ENCODE measurements at regions not wholly inside any gene's neighbourhood (a gene's known extent, or its start where the extent isn't known, plus 50 kb on each side); places are given as distances from the start of the nearest gene placed in this dataset.

- Histone ChIP-seq H3K27me3 (ENCODE audit: control insufficient read depth, insufficient read depth, low read length) (no peaks in the 10 kb centered on the region), H3K4me3 (ENCODE audit: low read depth, low read length) (no peak overlapping the region), H3K4me1 (ENCODE audit: control insufficient read depth, insufficient read depth, low read length, poor library complexity, severe bottlenecking) (no peaks in the 10 kb centered on the region), H3K36me3 (ENCODE audit: control insufficient read depth, insufficient read depth, low read length) (no peaks in the 10 kb centered on the region), H3K9me3 (ENCODE audit: control insufficient read depth in 2 of 2, low read length in 2 of 2) (peaks cover 5 to 6% of the 10 kb centered on the region in 2 experiments), H3K27ac (ENCODE audit: insufficient read depth, low read length, poor library complexity, severe bottlenecking) (no peak overlapping the region)
- ATAC-seq (ENCODE audit: low read depth in 2 of 2) (no peak), DNase-seq (no peak)
- H3K4me3 Mint-ChIP-seq: no peak overlapping the region
- peaks cover 1 to 23% (median 7%) of the 10 kb centered on the region in 7 donors for H3K9me3 Mint-ChIP-seq
- H3K27me3 Mint-ChIP-seq: no peaks in the 10 kb centered on the region
- H3K4me1 Mint-ChIP-seq: no peaks in the 10 kb centered on the region
- H3K36me3 Mint-ChIP-seq: no peaks in the 10 kb centered on the region
- H3K27ac Mint-ChIP-seq: no peak overlapping the region
These were observed 594.8 kb upstream of the SEMA3D start for GRCh38 chr7:85781606-85782005.

GRCh38 chr7:85776691-85777345 is 590.0 kb upstream of the SEMA3D start:
- DNase-seq (no peak), ATAC-seq (ENCODE audit: low read depth in 2 of 2) (no peak)
- Histone ChIP-seq H3K4me1 (ENCODE audit: control insufficient read depth, insufficient read depth, low read length, poor library complexity, severe bottlenecking) (no peaks in the 10 kb centered on the region), H3K27ac (ENCODE audit: insufficient read depth, low read length, poor library complexity, severe bottlenecking) (no peak overlapping the region), H3K4me3 (ENCODE audit: low read depth, low read length) (no peak overlapping the region), H3K27me3 (ENCODE audit: control insufficient read depth, insufficient read depth, low read length) (no peaks in the 10 kb centered on the region), H3K9me3 (ENCODE audit: control insufficient read depth in 2 of 2, low read length in 2 of 2) (peaks cover 0 to 3% of the 10 kb centered on the region in 2 experiments), H3K36me3 (ENCODE audit: control insufficient read depth, insufficient read depth, low read length) (no peaks in the 10 kb centered on the region)
- Mint-ChIP-seq H3K27me3 (no peaks in the 10 kb centered on the region), H3K4me1 (no peaks in the 10 kb centered on the region), H3K36me3 (no peaks in the 10 kb centered on the region), H3K9me3 (peaks cover 0 to 12% (median 2%) of the 10 kb centered on the region in 7 donors), H3K4me3 (no peak overlapping the region), H3K27ac (no peak overlapping the region)

DNA sequence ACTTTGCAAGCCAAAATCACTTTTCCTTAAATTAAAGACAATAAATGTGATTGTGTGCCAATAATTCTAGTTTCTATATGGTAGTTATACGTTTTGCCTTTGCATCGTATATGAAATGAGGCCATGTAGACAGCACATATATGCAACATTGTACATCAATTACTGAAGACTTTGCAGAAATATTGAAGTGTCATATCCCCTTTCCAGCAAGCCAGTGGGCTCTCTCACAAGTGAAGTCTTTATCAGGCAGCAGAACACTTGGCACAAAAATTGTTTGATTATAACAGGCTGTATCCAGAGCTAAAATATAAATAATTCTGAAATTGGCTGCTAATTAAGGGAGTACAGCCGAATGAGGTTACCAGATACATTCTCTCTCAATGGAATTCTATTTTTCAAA is 588.6 kb upstream of the SEMA3D start:
- Histone ChIP-seq H3K4me1 (ENCODE audit: control insufficient read depth, insufficient read depth, low read length, poor library complexity, severe bottlenecking) (no peaks in the 10 kb centered on the region), H3K9me3 (ENCODE audit: control insufficient read depth in 2 of 2, low read length in 2 of 2) (peaks cover 0 to 3% of the 10 kb centered on the region in 2 experiments), H3K27me3 (ENCODE audit: control insufficient read depth, insufficient read depth, low read length) (no peaks in the 10 kb centered on the region), H3K36me3 (ENCODE audit: control insufficient read depth, insufficient read depth, low read length) (no peaks in the 10 kb centered on the region), H3K4me3 (ENCODE audit: low read depth, low read length) (no peak overlapping the region), H3K27ac (ENCODE audit: insufficient read depth, low read length, poor library complexity, severe bottlenecking) (no peak overlapping the region)
- no peak overlapping the region for H3K27ac Mint-ChIP-seq
- H3K4me3 Mint-ChIP-seq: no peak overlapping the region
- DNase-seq (no peak), ATAC-seq (ENCODE audit: low read depth in 2 of 2) (no peak)
- no peaks in the 10 kb centered on the region for H3K36me3 Mint-ChIP-seq
- peaks cover 0 to 10% (median 2%) of the 10 kb centered on the region in 7 donors for H3K9me3 Mint-ChIP-seq
- H3K4me1 Mint-ChIP-seq: no peaks in the 10 kb centered on the region
- no peaks in the 10 kb centered on the region for H3K27me3 Mint-ChIP-seq

- DNase-seq: no peak
- Mint-ChIP-seq H3K27me3 (no peaks in the 10 kb centered on the region), H3K27ac (no peak overlapping the region), H3K4me3 (no peak overlapping the region), H3K9me3 (peaks cover 0 to 6% (median 2%) of the 10 kb centered on the region in 7 donors), H3K36me3 (no peaks in the 10 kb centered on the region), H3K4me1 (no peaks in the 10 kb centered on the region)
- Histone ChIP-seq H3K9me3 (ENCODE audit: control insufficient read depth in 2 of 2, low read length in 2 of 2) (peaks cover 0 to 3% of the 10 kb centered on the region in 2 experiments), H3K36me3 (ENCODE audit: control insufficient read depth, insufficient read depth, low read length) (no peaks in the 10 kb centered on the region), H3K27me3 (ENCODE audit: control insufficient read depth, insufficient read depth, low read length) (no peaks in the 10 kb centered on the region), H3K27ac (ENCODE audit: insufficient read depth, low read length, poor library complexity, severe bottlenecking) (no peak overlapping the region), H3K4me3 (ENCODE audit: low read depth, low read length) (no peak overlapping the region), H3K4me1 (ENCODE audit: control insufficient read depth, insufficient read depth, low read length, poor library complexity, severe bottlenecking) (no peaks in the 10 kb centered on the region)
- ATAC-seq (ENCODE audit: low read depth in 2 of 2): no peak
These were observed 588.1 kb upstream of the SEMA3D start for GRCh38 chr7:85774986-85775385.

DNA sequence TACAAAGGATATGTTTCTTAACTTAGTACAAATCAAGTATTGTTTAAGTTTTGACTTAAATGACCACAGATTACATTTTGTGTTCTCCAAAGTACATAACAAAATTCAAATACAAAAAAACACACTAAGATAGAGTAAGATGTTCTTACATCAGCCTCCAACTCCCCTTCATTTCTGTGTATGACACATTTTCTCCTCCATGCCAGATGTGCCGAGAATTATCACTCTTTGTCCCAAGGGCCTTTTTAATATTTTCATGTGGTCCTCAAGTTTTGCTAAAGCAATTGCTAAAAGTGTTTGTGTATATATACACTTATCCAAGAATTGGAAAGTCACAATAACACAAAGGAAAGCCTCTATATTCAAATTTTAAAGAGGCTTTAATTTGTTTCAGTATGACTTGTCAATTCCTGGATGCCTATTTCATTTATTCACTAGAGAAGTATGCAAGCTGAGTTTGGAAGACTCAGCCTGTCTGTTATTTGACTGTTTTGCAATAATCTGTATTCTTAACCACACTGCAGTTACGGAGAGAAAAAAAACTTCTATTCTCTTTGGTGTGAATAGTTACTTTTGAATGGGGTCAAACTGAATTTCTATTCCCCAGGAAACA is 586.4 kb upstream of the SEMA3D start:
- Histone ChIP-seq H3K4me1 (ENCODE audit: control insufficient read depth, insufficient read depth, low read length, poor library complexity, severe bottlenecking) (no peaks in the 10 kb centered on the region), H3K4me3 (ENCODE audit: low read depth, low read length) (no peak overlapping the region), H3K9me3 (ENCODE audit: control insufficient read depth in 2 of 2, low read length in 2 of 2) (peaks cover 3 to 4% of the 10 kb centered on the region in 2 experiments), H3K36me3 (ENCODE audit: control insufficient read depth, insufficient read depth, low read length) (no peaks in the 10 kb centered on the region), H3K27me3 (ENCODE audit: control insufficient read depth, insufficient read depth, low read length) (no peaks in the 10 kb centered on the region), H3K27ac (ENCODE audit: insufficient read depth, low read length, poor library complexity, severe bottlenecking) (no peak overlapping the region)
- Mint-ChIP-seq H3K27ac (no peak overlapping the region), H3K4me1 (no peaks in the 10 kb centered on the region), H3K4me3 (no peak overlapping the region), H3K36me3 (no peaks in the 10 kb centered on the region), H3K9me3 (peaks cover 0 to 5% (median 2%) of the 10 kb centered on the region in 7 donors), H3K27me3 (no peaks in the 10 kb centered on the region)
- DNase-seq (no peak), ATAC-seq (ENCODE audit: low read depth in 2 of 2) (no peak)

GRCh38 chr7:85771516-85771915 is 584.7 kb upstream of the SEMA3D start:
- no peaks in the 10 kb centered on the region for H3K4me1 Mint-ChIP-seq
- H3K4me1 ChIP-seq (ENCODE audit: control insufficient read depth, insufficient read depth, low read length, poor library complexity, severe bottlenecking): no peaks in the 10 kb centered on the region
- no peaks in the 10 kb centered on the region for H3K36me3 Mint-ChIP-seq
- DNase-seq: no peak
- H3K27ac ChIP-seq (ENCODE audit: insufficient read depth, low read length, poor library complexity, severe bottlenecking): no peak overlapping the region
- H3K36me3 ChIP-seq (ENCODE audit: control insufficient read depth, insufficient read depth, low read length): no peaks in the 10 kb centered on the region
- H3K27me3 Mint-ChIP-seq: no peaks in the 10 kb centered on the region
- no peak for ATAC-seq (ENCODE audit: low read depth in 2 of 2)
- H3K4me3 Mint-ChIP-seq: no peak overlapping the region
- H3K27me3 ChIP-seq (ENCODE audit: control insufficient read depth, insufficient read depth, low read length): no peaks in the 10 kb centered on the region
- no peak overlapping the region for H3K4me3 ChIP-seq (ENCODE audit: low read depth, low read length)
- no peak overlapping the region for H3K27ac Mint-ChIP-seq
- peaks cover 0 to 5% (median 2%) of the 10 kb centered on the region in 7 donors for H3K9me3 Mint-ChIP-seq
- H3K9me3 ChIP-seq (ENCODE audit: control insufficient read depth in 2 of 2, low read length in 2 of 2): peaks cover 0 to 9% of the 10 kb centered on the region in 2 experiments

- H3K27ac ChIP-seq (ENCODE audit: insufficient read depth, low read length, poor library complexity, severe bottlenecking): no peak overlapping the region
- H3K4me1 ChIP-seq (ENCODE audit: control insufficient read depth, insufficient read depth, low read length, poor library complexity, severe bottlenecking): no peaks in the 10 kb centered on the region
- H3K27me3 ChIP-seq (ENCODE audit: control insufficient read depth, insufficient read depth, low read length): no peaks in the 10 kb centered on the region
- no peaks in the 10 kb centered on the region for H3K36me3 Mint-ChIP-seq
- no peaks in the 10 kb centered on the region for H3K4me1 Mint-ChIP-seq
- H3K9me3 ChIP-seq (ENCODE audit: control insufficient read depth in 2 of 2, low read length in 2 of 2): peaks cover 0 to 9% of the 10 kb centered on the region in 2 experiments
- H3K9me3 Mint-ChIP-seq: peaks cover 0 to 5% (median 2%) of the 10 kb centered on the region in 7 donors
- DNase-seq: no peak
- H3K4me3 Mint-ChIP-seq: no peak overlapping the region
- no peak overlapping the region for H3K4me3 ChIP-seq (ENCODE audit: low read depth, low read length)
- no peak overlapping the region for H3K27ac Mint-ChIP-seq
- no peaks in the 10 kb centered on the region for H3K36me3 ChIP-seq (ENCODE audit: control insufficient read depth, insufficient read depth, low read length)
- no peak for ATAC-seq (ENCODE audit: low read depth in 2 of 2)
- no peaks in the 10 kb centered on the region for H3K27me3 Mint-ChIP-seq
These were observed 583.5 kb upstream of the SEMA3D start for GRCh38 chr7:85770332-85770731.

Measured in CD4-positive, CD25-positive, alpha-beta regulatory T cell (primary cell).